Body of pancreas (tissue), 4 donors: ENCODE measurements at regions not wholly inside any gene's neighbourhood (a gene's known extent, or its start where the extent isn't known, plus 50 kb on each side); places are given as distances from the start of the nearest gene placed in this dataset.
A peak's percentile ranks its signal among the peaks of the same experiment; 100 is the strongest.

ENCODE experiments used
- ATAC-seq: fragments of 150-250 bp; one replicate; pipeline ENCODE4 v1.9.1; 2016
- DNase-seq, 4 donors: peaks; one replicate each; pipeline ENCODE4 v3.0.0-alpha.2; 2019
- H3K27ac ChIP-seq, 4 donors: fragments of 200-600 bp; sonication (generic); 1 replicate in 3 of 4; 2 replicates in 1 of 4; pipeline versions ENCODE4 v1.5.1 to v1.6.1; 2016 to 2019; ENCODE audit warnings: mild to moderate bottlenecking in 1 of 4, mixed read lengths in 1 of 4, moderate library complexity in 1 of 4
- H3K27me3 ChIP-seq, 2 donors: fragments of 200-600 bp; sonication (generic); one replicate each; pipeline ENCODE4 v1.6.0; 2016; ENCODE audit warnings: mild to moderate bottlenecking in 1 of 2
- H3K36me3 ChIP-seq, 2 donors: fragments of 200-600 bp; sonication (generic); replicated peaks in 1 of 2; 2 replicates each; pipeline ENCODE4 v1.5.1; 2016; ENCODE audit warnings: low read depth in 2 of 2; ENCODE audit not compliant: insufficient read depth in 1 of 2
- H3K4me1 ChIP-seq: fragments of 200-600 bp; sonication (generic); one replicate; pipeline ENCODE4 v1.6.0; 2016
- H3K4me3 ChIP-seq, 2 donors: fragments of 200-600 bp; sonication (generic); 1 replicate in 1 of 2; 2 replicates in 1 of 2; pipeline ENCODE4 v1.5.1; 2016 to 2019
- H3K9me3 ChIP-seq, 3 donors: fragments of 200-600 bp; sonication (generic); 1 replicate in 2 of 3; 2 replicates in 1 of 3; pipeline ENCODE4 v1.5.1; 2016
- CTCF ChIP-seq, 7 experiments: fragments of 450-650 bp in 4 of 7; fragments of 200-600 bp in 3 of 7; sonication (generic) in 3 of 7; IDR thresholded peaks; one replicate each; pipeline ENCODE4 v1.5.1; 2016 to 2019; ENCODE audit warnings: antibody characterized with exemption in 7 of 7
- POLR2A ChIP-seq, 3 donors: fragments of 450-650 bp; IDR thresholded peaks; one replicate each; pipeline ENCODE4 v1.6.1; 2016; ENCODE audit warnings: antibody characterized with exemption in 3 of 3, mild to moderate bottlenecking in 2 of 3
- WGBS, 2 donors: methylation state at CpG; one replicate each; pipeline ENCODE4 v1.1.5; 2017; 5-methylcytosine and 5-hydroxymethylcytosine counted together
- intact Hi-C: fragments of 100-400 bp; cut with DNase I; formaldehyde crosslinking; loops from one replicate; pipeline ENCODE4 v1.15.1; 2023

- peaks cover 3% of the 10 kb centered on the region for H3K4me1 ChIP-seq
- DNase-seq (no peak), ATAC-seq (no peak)
- no peak overlapping the region for H3K27ac ChIP-seq
- 74 to 79% methylated on average over 3 of the region's 3 CpGs for WGBS, 2 donors
- no peaks in the 10 kb centered on the region for H3K36me3 ChIP-seq
- TF ChIP-seq CTCF (IDR thresholded peaks at IDR 0.05) (no peak), POLR2A (IDR thresholded peaks at IDR 0.05) (no peak)
- intact Hi-C loops, result no loop called here
- H3K9me3 ChIP-seq, result no peaks in the 10 kb centered on the region
- no peak overlapping the region for H3K4me3 ChIP-seq
- H3K27me3 ChIP-seq, result no peaks in the 10 kb centered on the region
Observed at GRCh38 chr1:14255233-14255632, 343.3 kb upstream of the KAZN start.

- H3K27me3 ChIP-seq, result no peaks in the 10 kb centered on the region
- WGBS, 2 donors, result 60 to 64% methylated on average over 2 of the region's 2 CpGs
- intact Hi-C loops, result no loop called here
- TF ChIP-seq CTCF (IDR thresholded peaks at IDR 0.05) (no peak), POLR2A (IDR thresholded peaks at IDR 0.05) (no peak)
- ATAC-seq (no peak), DNase-seq (no peak)
- H3K36me3 ChIP-seq, result no peaks in the 10 kb centered on the region
- peaks cover 3% of the 10 kb centered on the region for H3K4me1 ChIP-seq
- H3K9me3 ChIP-seq, result no peaks in the 10 kb centered on the region
- H3K4me3 ChIP-seq, result no peak overlapping the region
- no peak overlapping the region for H3K27ac ChIP-seq
Observed at GRCh38 chr1:14255711-14256110, 342.8 kb upstream of the KAZN start.

GRCh38 chr1:14259191-14259757, 339.2 kb upstream of the KAZN start:
- DNase-seq (peak; percentile 37 to 66 (median 58)), ATAC-seq (peak; percentile 73)
- Histone ChIP-seq H3K9me3 (no peaks in the 10 kb centered on the region), H3K4me3 (no peak overlapping the region), H3K27me3 (no peaks in the 10 kb centered on the region), H3K36me3 (no peaks in the 10 kb centered on the region), H3K27ac (no peak overlapping the region), H3K4me1 (peaks cover 3% of the 10 kb centered on the region)
- WGBS, 2 donors, result 76 to 84% methylated on average over 13 of the region's 13 CpGs
- TF ChIP-seq POLR2A (IDR thresholded peaks at IDR 0.05), result no peak
- no peak for TF ChIP-seq CTCF (IDR thresholded peaks at IDR 0.05)
- intact Hi-C loops, result no loop called here

GRCh38 chr1:14260480-14260879, 338.0 kb upstream of the KAZN start:
- peak; percentile 38 to 69 (median 54) for DNase-seq
- peak; percentile 59 for ATAC-seq
- TF ChIP-seq CTCF (IDR thresholded peaks at IDR 0.05), result no peak
- no peak for TF ChIP-seq POLR2A (IDR thresholded peaks at IDR 0.05)
- H3K36me3 ChIP-seq, result no peaks in the 10 kb centered on the region
- intact Hi-C loops, result no loop called here
- no peak overlapping the region for H3K27ac ChIP-seq
- no peaks in the 10 kb centered on the region for H3K27me3 ChIP-seq
- H3K4me3 ChIP-seq, result no peak overlapping the region
- peaks cover 3% of the 10 kb centered on the region for H3K4me1 ChIP-seq
- WGBS, 2 donors, result 57 to 66% methylated on average over 8 of the region's 8 CpGs
- H3K9me3 ChIP-seq, result no peaks in the 10 kb centered on the region

GRCh38 chr1:14261395-14261794, 337.1 kb upstream of the KAZN start:
- Histone ChIP-seq H3K4me3 (no peak overlapping the region), H3K27me3 (no peaks in the 10 kb centered on the region), H3K36me3 (no peaks in the 10 kb centered on the region), H3K4me1 (peaks cover 3% of the 10 kb centered on the region), H3K27ac (no peak overlapping the region), H3K9me3 (no peaks in the 10 kb centered on the region)
- 24 to 29% methylated on average over 11 of the region's 11 CpGs for WGBS, 2 donors
- DNase-seq (no peak), ATAC-seq (no peak)
- intact Hi-C loops, result no loop called here
- TF ChIP-seq POLR2A (IDR thresholded peaks at IDR 0.05) (no peak), CTCF (IDR thresholded peaks at IDR 0.05) (no peak)
